ENCODE measurements at regions not wholly inside any gene's neighbourhood (a gene's known extent, or its start where the extent isn't known, plus 50 kb on each side); places are given as distances from the start of the nearest gene placed in this dataset.

DNA sequence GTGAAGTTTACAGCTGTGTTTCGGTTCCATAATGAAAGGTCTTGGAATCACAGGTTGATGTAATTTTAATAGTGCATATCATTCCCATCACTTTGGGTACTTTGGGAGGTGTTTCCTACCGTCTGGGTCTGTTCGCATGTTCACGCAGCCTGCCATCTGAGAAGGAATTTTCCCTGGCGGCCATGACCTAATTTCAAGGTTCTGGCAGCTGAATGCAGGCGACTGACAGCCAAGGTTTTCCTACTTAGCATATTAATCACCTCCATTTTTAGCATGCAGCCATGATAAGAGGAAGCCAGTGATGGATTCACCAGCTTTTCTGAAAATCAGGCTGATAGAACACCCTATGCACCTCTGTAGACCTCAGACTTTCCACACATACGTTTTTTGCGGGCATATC is 319.1 kb upstream of the TMEM229A start (continued):
- no peak for TF ChIP-seq CREB1 (IDR thresholded peaks at IDR 0.05)
- TF ChIP-seq SRF (IDR thresholded peaks at IDR 0.05; ENCODE audit: low read depth, low read length), result no peak
- TF ChIP-seq BACH1 (IDR thresholded peaks at IDR 0.05; ENCODE audit: low read length), result no peak
- TF ChIP-seq, protein P1, sequence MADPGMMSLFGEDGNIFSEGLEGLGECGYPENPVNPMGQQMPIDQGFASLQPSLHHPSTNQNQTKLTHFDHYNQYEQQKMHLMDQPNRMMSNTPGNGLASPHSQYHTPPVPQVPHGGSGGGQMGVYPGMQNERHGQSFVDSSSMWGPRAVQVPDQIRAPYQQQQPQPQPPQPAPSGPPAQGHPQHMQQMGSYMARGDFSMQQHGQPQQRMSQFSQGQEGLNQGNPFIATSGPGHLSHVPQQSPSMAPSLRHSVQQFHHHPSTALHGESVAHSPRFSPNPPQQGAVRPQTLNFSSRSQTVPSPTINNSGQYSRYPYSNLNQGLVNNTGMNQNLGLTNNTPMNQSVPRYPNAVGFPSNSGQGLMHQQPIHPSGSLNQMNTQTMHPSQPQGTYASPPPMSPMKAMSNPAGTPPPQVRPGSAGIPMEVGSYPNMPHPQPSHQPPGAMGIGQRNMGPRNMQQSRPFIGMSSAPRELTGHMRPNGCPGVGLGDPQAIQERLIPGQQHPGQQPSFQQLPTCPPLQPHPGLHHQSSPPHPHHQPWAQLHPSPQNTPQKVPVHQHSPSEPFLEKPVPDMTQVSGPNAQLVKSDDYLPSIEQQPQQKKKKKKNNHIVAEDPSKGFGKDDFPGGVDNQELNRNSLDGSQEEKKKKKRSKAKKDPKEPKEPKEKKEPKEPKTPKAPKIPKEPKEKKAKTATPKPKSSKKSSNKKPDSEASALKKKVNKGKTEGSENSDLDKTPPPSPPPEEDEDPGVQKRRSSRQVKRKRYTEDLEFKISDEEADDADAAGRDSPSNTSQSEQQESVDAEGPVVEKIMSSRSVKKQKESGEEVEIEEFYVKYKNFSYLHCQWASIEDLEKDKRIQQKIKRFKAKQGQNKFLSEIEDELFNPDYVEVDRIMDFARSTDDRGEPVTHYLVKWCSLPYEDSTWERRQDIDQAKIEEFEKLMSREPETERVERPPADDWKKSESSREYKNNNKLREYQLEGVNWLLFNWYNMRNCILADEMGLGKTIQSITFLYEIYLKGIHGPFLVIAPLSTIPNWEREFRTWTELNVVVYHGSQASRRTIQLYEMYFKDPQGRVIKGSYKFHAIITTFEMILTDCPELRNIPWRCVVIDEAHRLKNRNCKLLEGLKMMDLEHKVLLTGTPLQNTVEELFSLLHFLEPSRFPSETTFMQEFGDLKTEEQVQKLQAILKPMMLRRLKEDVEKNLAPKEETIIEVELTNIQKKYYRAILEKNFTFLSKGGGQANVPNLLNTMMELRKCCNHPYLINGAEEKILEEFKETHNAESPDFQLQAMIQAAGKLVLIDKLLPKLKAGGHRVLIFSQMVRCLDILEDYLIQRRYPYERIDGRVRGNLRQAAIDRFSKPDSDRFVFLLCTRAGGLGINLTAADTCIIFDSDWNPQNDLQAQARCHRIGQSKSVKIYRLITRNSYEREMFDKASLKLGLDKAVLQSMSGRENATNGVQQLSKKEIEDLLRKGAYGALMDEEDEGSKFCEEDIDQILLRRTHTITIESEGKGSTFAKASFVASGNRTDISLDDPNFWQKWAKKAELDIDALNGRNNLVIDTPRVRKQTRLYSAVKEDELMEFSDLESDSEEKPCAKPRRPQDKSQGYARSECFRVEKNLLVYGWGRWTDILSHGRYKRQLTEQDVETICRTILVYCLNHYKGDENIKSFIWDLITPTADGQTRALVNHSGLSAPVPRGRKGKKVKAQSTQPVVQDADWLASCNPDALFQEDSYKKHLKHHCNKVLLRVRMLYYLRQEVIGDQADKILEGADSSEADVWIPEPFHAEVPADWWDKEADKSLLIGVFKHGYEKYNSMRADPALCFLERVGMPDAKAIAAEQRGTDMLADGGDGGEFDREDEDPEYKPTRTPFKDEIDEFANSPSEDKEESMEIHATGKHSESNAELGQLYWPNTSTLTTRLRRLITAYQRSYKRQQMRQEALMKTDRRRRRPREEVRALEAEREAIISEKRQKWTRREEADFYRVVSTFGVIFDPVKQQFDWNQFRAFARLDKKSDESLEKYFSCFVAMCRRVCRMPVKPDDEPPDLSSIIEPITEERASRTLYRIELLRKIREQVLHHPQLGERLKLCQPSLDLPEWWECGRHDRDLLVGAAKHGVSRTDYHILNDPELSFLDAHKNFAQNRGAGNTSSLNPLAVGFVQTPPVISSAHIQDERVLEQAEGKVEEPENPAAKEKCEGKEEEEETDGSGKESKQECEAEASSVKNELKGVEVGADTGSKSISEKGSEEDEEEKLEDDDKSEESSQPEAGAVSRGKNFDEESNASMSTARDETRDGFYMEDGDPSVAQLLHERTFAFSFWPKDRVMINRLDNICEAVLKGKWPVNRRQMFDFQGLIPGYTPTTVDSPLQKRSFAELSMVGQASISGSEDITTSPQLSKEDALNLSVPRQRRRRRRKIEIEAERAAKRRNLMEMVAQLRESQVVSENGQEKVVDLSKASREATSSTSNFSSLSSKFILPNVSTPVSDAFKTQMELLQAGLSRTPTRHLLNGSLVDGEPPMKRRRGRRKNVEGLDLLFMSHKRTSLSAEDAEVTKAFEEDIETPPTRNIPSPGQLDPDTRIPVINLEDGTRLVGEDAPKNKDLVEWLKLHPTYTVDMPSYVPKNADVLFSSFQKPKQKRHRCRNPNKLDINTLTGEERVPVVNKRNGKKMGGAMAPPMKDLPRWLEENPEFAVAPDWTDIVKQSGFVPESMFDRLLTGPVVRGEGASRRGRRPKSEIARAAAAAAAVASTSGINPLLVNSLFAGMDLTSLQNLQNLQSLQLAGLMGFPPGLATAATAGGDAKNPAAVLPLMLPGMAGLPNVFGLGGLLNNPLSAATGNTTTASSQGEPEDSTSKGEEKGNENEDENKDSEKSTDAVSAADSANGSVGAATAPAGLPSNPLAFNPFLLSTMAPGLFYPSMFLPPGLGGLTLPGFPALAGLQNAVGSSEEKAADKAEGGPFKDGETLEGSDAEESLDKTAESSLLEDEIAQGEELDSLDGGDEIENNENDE (IDR thresholded peaks at IDR 0.05; ENCODE audit: insufficient replicate concordance, low read length), result no peak
